A673 (cell line): ENCODE measurements at regions not wholly inside any gene's neighbourhood (a gene's known extent, or its start where the extent isn't known, plus 50 kb on each side); places are given as distances from the start of the nearest gene placed in this dataset.

Experiments
- BruUV-seq: library from RNA; stranded (reverse); fragments of 400-500 nt; replicated peaks from 2 replicates; lab custom pipeline; 2021; lab: Mats Ljungman, UMichigan
- CTCF ChIA-PET: fragments of 300-600 bp; sonication (Branson Sonifier 250); formaldehyde crosslinking; loops from one replicate; lab custom pipeline; 2022; ENCODE audit warnings: antibody characterized with exemption; lab: Charles Lee
- POLR2A ChIA-PET: fragments of 300-600 bp; sonication (Branson Sonifier 250); formaldehyde crosslinking; loops from one replicate; lab custom pipeline; 2022; ENCODE audit warnings: antibody characterized with exemption; ENCODE audit not compliant: low non-redundant PET; lab: Charles Lee
- DNase-seq: peaks from one replicate; pipeline ENCODE4 v3.0.0-alpha.2; 2015; ENCODE audit warnings: low spot score
- H3K27ac ChIP-seq: fragments of 200-600 bp; sonication (generic); 2 replicates; pipeline ENCODE4 v1.5.1; 2016; ENCODE audit warnings: mixed run types, low read depth, mild to moderate bottlenecking, mixed read lengths, antibody characterized with exemption, low read length; ENCODE audit not compliant: poor library complexity, severe bottlenecking
- H3K27me3 ChIP-seq: fragments of 200-600 bp; sonication (generic); replicated peaks from 2 replicates; pipeline ENCODE4 v1.6.1; 2017; ENCODE audit warnings: mixed run types, low read depth, mild to moderate bottlenecking, mixed read lengths, antibody characterized with exemption, low read length; ENCODE audit not compliant: insufficient read depth, poor library complexity
- H3K36me3 ChIP-seq: fragments of 200-600 bp; sonication (generic); 2 replicates; pipeline ENCODE4 v1.6.1; 2016; ENCODE audit warnings: mixed run types, mild to moderate bottlenecking, mixed read lengths, antibody characterized with exemption, low read length; ENCODE audit not compliant: insufficient read depth, poor library complexity, severe bottlenecking
- H3K4me1 ChIP-seq: fragments of 200-600 bp; sonication (generic); 2 replicates; pipeline ENCODE4 v1.6.1; 2017; ENCODE audit warnings: mixed run types, mild to moderate bottlenecking, mixed read lengths, antibody characterized with exemption, low read length; ENCODE audit not compliant: insufficient read depth, poor library complexity, severe bottlenecking
- H3K4me3 ChIP-seq: fragments of 200-600 bp; sonication (generic); 2 replicates; pipeline ENCODE4 v1.5.1; 2016; ENCODE audit warnings: low read depth, mixed run types, mild to moderate bottlenecking, mixed read lengths, low read length; ENCODE audit not compliant: poor library complexity, severe bottlenecking
- H3K9me3 ChIP-seq: fragments of 200-600 bp; sonication (generic); 2 replicates; pipeline ENCODE4 v1.6.1; 2016; ENCODE audit warnings: mixed run types, low read depth, mild to moderate bottlenecking, mixed read lengths, antibody characterized with exemption, low read length; ENCODE audit not compliant: poor library complexity, severe bottlenecking
- EZH2 ChIP-seq: fragments of 200-600 bp; sonication (generic); IDR thresholded peaks from 2 replicates; pipeline ENCODE4 v1.6.1; 2017; ENCODE audit warnings: borderline replicate concordance, low read depth, mild to moderate bottlenecking, mixed read lengths, antibody characterized with exemption, low read length; ENCODE audit not compliant: poor library complexity, severe bottlenecking
- intact Hi-C: fragments of 100-400 bp; cut with micrococcal nuclease; formaldehyde crosslinking; loops from one replicate; pipeline ENCODE4 v1.10.0; 2022; ENCODE audit not compliant: unreplicated experiment
- TF ChIP-seq, protein P1 (sequence below): fragments of 300-800, 200-600 bp; sonication (generic); conservative IDR thresholded peaks from 2 replicates; pipeline ENCODE4 v1.5.1; 2017; ENCODE audit warnings: low read depth, mild to moderate bottlenecking, antibody characterized with exemption, low read length, moderate library complexity, mixed read lengths

DNA sequence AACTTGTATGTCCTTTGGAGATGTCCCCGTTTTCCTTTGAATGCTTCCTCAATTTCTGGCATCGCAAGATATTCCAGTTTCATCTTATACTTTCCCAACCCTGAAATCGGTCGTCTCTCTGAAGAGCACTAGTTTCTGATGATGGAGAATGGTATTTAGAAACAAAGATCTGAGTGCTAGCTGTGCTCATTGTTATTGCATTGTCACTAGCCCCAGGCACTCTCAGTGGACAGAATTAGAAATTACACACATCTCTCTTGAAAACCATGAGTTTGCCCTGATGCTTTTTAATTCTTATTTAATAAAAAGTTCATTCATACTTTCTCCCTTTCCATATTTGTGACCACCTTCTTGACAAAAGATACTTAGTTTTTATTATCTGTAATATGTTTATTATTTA, 67.7 kb downstream of the C9orf152 start:
- H3K27ac ChIP-seq = no peak overlapping the region
- no peak for TF ChIP-seq EZH2
- TF ChIP-seq, protein P1, sequence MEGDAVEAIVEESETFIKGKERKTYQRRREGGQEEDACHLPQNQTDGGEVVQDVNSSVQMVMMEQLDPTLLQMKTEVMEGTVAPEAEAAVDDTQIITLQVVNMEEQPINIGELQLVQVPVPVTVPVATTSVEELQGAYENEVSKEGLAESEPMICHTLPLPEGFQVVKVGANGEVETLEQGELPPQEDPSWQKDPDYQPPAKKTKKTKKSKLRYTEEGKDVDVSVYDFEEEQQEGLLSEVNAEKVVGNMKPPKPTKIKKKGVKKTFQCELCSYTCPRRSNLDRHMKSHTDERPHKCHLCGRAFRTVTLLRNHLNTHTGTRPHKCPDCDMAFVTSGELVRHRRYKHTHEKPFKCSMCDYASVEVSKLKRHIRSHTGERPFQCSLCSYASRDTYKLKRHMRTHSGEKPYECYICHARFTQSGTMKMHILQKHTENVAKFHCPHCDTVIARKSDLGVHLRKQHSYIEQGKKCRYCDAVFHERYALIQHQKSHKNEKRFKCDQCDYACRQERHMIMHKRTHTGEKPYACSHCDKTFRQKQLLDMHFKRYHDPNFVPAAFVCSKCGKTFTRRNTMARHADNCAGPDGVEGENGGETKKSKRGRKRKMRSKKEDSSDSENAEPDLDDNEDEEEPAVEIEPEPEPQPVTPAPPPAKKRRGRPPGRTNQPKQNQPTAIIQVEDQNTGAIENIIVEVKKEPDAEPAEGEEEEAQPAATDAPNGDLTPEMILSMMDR = no peak
- CTCF ChIA-PET = no interaction called here
- no peaks in the 10 kb centered on the region for H3K9me3 ChIP-seq
- intact Hi-C loops = no loop called here
- no peaks in the 10 kb centered on the region for H3K4me1 ChIP-seq
- POLR2A ChIA-PET = no interaction called here
- BruUV-seq = no TSS peak
- H3K36me3 ChIP-seq = no peaks in the 10 kb centered on the region
- H3K27me3 ChIP-seq = no peaks in the 10 kb centered on the region
- H3K4me3 ChIP-seq = no peak overlapping the region
- DNase-seq = no peak

DNA sequence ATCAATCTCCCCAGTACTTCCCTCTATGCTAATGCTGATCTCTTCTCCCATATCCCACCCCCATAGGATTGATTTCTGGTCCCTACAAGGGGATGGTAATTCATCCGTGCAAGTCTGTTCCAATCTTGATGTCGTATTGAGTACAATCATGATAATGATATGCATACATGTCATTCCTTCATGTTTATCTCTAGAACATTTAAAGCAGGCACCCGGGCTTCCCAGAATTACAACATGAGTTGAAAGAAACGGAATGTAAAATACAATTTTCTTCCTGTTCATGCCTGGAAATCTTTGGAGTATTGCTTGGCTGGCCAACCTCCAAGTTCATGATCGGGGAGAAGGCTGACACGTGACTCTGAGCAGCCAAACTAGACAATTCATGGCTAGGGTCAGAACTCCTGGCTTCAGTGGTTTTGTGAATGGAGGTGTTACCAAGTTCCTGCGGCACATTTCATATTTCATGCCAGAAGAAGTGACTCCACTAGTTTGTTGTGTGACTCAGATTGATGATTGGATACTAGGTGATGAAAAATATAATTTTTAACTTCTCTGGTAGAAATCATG, 66.6 kb downstream of the C9orf152 start:
- TF ChIP-seq, protein P1 = no peak
- TF ChIP-seq EZH2 = no peak
- intact Hi-C loops = no loop called here
- H3K4me1 ChIP-seq = no peaks in the 10 kb centered on the region
- BruUV-seq = no TSS peak
- no peak for DNase-seq
- no peaks in the 10 kb centered on the region for H3K27me3 ChIP-seq
- no peaks in the 10 kb centered on the region for H3K9me3 ChIP-seq
- POLR2A ChIA-PET = no interaction called here
- CTCF ChIA-PET = no interaction called here
- H3K27ac ChIP-seq = no peak overlapping the region
- no peak overlapping the region for H3K4me3 ChIP-seq
- H3K36me3 ChIP-seq = no peaks in the 10 kb centered on the region

DNA sequence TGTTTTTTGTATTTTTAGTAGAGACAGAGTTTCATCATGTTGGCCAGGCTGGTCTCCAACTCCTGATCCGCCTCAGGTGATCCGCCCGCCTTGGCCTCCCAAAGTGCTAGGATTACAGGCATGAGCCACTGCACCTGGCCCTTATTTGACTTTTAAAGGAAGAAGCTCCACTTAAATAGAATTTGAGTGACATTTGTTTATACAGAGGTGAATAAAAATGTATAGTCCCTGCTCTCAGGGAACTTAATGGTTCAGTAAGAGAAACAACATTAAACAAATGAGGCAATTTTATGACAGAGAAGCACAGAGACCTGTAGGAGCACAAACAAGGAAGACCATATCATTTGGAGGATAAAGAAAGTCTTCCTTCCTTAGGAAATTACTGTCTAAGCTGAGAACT, 65.7 kb downstream of the C9orf152 start:
- no peaks in the 10 kb centered on the region for H3K36me3 ChIP-seq
- no peak overlapping the region for H3K27ac ChIP-seq
- H3K4me1 ChIP-seq = no peaks in the 10 kb centered on the region
- H3K9me3 ChIP-seq = no peaks in the 10 kb centered on the region
- intact Hi-C loops = no loop called here
- DNase-seq = no peak
- no TSS peak for BruUV-seq
- TF ChIP-seq EZH2 = no peak
- TF ChIP-seq, protein P1 = no peak
- H3K27me3 ChIP-seq = no peaks in the 10 kb centered on the region
- POLR2A ChIA-PET = interaction anchor here (0.6 kb wide), 1 partner anchor 165 kb away, joined by 3 read pairs; no protein-coding TSS in a partner anchor
- CTCF ChIA-PET = no interaction called here
- H3K4me3 ChIP-seq = no peak overlapping the region
